Activated gamma-delta T cell (primary cell): ENCODE measurements at regions not wholly inside any gene's neighbourhood (a gene's known extent, or its start where the extent isn't known, plus 50 kb on each side); places are given as distances from the start of the nearest gene placed in this dataset.
"Not testable (repeated sequence)": the region's sequence is repeated elsewhere in the genome, so short reads cannot be mapped to it uniquely, and the experiment has no call there.

Source experiments
- DNase-seq: peaks from one replicate; lab custom pipeline; 2025; lab: John Stamatoyannopoulos, UW

DNA sequence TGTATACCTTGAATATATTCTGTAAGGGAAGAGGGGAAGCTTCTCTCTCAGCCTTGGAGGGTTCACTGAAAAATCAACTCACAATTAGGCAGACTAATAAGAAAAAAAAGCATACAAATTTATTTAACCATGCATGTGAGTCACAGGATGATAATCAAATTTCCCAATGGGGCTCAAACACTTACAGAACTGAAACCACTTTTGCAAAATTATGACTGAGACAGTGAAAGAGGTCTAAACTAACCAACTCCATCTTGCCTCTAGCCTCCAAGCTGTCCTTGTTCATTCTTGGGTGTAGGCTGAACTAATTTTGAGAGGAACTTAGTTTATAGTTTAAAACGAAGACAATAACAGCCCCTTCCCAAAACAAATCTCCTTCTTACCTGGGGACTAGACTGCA lies 618.3 kb upstream of the AUTS2 start:
- DNase-seq = no peak

DNA sequence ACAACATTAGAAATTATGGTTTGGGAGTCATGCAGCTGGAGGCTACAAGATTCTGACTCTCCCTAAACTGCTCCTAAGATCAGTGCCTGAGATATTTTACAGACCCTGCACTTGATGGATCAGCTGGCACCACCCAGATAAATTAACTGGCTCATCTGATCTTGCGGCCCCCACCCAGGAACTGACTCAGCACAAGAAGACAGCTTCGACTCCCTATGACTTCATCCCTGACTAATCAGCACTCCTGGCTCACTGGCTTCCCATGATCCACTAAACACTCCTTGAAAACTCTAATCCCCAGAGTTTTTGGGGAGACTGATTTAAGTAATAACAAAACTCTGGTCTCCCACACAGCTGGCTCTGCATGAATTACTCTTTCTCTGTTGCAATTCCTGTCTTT lies 617.8 kb upstream of the AUTS2 start:
- DNase-seq = not testable (repeated sequence)

DNA sequence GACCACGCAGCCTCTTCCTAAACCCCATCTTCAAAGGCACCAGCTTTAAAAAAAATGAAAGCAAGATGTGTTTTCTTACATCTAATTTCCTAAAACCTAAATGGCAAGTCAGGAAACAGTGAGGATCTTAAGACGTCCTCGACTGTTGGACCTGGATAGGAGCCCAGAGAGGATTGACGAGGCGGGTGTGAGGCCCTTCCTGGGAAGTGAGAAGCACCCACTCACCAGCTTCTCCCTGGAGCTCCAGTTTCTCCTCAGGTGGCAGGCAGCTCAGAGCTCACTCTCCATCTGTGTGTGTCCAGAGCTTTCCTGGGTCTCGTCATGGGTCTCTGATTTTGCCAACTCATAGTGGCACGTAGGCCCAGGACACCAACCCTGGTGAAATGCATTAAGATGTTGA lies 614.0 kb upstream of the AUTS2 start:
- DNase-seq = no peak

DNA sequence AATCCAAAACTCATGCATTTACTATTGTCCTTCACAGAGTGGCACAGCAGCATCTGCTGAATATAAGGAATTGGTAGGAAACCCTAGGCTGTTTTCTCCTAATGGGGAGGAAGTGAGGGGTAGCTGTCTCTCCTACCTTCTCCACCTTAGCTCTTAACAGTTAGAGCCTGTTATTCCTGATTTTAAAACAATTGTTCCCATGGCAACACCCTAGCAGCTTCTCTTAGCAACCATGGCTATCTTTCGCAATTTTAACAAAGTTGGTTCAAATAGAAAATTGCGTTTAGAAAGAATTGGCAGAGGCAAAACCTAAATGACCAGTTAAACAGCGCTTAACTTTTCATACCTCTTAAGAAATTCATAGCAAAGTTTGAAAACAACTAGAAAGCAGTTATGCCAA lies 603.4 kb upstream of the AUTS2 start:
- no peak for DNase-seq

DNA sequence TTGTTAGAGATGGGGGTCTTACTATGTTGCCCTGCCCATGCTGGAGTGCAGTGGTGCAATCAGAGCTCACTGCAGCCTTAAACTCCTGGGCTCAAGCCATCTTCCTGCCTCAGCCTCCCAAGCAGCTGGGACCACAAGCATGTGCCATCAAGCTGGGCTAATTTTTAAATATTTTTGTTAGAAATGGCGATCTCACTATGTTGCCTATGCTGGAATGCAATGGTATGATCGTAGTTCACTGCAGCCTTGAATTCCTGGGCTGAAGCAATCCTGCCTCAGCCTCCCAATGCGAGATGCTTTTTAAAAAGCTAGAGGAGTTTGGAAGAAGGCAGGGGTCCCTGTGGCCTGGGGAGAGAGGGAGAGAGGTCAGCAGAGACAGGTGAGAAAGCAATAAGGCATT lies 600.1 kb upstream of the AUTS2 start:
- DNase-seq = no peak

DNA sequence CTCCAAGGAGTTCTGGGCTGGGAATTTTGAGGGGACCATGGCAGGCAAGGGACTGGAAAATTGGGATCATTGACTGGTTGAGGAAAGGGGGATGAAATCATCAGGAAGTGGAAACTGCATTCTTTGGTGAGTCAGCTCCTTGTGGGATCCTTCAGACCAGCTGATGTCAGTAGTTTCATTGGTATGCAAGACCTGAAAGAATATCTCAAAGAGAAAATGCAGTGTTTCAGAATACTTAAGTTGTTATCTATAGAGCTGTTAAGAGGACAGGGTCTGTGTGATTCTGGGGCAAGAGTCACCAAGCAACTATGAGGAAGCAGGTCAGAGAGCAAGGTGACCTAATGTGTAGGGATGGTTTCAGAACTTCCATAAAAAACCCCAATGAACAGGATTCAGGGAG lies 595.9 kb upstream of the AUTS2 start:
- DNase-seq = no peak

DNA sequence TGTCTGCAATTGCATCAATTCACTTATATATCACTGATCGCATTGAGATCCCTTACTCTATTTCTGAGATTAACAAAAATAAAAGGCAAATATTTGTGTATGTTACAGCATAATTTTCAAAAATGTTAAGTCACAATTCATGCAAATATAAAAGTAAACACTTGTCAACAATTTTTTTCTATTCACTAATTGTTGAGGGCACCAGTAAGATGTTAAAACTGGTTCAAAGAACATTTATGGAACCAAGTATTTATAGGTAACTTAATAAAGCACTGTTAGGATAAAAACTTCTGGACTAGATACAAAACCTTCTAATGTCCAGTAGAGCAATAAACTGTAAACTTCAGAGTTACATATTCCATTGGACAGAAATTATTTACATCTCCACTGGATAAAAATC lies 586.1 kb upstream of the AUTS2 start:
- no peak for DNase-seq

DNA sequence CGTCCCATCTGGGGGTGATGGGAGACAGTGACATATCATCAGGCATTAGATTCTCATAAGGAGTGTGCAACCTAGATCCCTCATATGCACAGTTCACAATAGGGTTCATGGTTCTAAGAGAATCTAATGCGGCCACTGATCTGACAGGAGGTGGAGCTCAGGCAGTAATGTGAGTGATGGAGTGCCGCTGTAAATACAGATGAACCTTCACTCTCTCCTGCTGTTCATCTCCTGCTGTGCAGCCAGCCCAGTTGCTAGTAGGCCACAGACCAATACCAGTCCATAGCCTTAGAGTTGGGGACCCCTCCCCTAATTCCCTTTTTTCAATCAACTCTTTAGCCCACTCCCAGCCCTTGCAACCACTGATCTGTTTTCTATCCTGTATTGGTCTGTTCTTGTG lies 581.1 kb upstream of the AUTS2 start:
- DNase-seq = no peak

DNA sequence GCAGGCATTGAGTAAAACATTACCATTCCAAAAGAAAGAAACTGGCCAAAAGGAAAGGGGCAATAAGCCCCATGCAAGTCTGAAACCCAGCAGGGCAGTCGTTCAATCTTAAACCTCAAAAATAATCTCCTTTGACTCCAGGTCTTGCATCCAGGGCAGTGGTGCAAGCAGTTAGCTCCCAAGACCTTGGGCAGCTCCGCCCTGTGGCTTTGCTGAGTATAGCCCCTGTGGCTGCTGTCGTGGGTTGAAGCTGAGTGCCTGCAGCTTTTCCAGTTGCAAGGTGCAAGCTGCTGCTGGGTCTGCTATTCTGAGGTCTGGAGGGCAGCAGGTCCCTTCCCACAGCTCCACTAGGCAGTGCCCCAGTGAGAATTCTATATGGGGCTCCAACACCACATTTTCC lies 580.1 kb upstream of the AUTS2 start:
- no peak for DNase-seq

DNA sequence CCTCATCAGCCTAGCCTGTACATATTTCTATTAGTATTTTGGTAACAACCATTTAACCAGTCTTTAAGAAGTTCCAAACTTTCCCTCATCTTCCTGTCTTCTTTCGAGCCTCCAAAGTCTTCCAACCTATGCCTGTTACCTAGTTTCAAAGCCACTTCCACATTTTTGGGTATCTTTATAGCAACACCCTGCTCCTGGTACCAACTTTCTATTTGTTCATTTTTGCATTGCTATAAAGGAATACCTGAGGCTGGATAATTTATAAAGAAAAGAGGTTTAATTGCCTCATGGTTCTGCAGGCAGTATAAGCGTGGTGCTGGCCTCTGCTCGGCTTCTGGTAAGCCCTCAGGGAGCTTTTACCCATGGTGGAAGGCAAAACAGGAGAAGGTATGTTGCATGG lies 578.8 kb upstream of the AUTS2 start:
- DNase-seq = no peak

DNA sequence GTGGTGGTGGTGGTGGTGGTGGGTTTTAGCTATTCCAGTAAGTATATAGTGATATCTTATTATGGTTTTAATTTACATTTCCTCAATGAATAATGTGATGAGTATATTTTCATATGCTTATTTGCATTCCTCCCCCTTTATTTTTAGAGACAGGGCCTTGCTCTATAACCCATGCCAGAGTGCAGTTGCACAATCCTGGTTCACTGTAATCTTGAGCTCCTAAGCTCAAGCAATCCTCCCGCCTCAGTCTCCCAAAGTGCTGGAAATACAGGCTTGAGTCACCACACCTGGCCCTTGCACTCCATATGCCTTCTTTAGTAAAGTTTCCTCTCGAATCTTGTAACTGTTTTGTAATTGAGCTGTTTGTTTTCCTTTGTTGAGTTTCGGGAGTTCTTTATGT lies 577.7 kb upstream of the AUTS2 start:
- DNase-seq = no peak

DNA sequence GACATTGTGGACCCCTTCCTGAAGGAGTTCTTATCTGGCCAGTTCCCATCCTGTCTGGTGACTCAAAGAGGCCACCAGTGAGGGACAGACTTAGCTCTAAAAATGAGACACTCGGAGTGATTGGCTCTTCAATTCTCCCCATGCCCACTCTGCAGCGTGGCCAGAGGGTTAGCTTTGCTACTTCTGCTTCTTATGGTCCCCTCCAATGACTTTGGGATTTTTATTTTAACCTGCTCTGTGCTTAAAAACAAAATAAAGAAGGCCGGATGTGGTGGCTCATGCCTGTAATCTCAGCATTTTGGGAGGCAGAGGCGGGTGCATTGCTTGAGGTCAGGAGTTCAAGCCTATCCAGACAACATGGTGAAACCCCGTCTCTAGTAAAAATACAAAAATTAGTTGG lies 573.0 kb upstream of the AUTS2 start:
- DNase-seq = no peak

DNA sequence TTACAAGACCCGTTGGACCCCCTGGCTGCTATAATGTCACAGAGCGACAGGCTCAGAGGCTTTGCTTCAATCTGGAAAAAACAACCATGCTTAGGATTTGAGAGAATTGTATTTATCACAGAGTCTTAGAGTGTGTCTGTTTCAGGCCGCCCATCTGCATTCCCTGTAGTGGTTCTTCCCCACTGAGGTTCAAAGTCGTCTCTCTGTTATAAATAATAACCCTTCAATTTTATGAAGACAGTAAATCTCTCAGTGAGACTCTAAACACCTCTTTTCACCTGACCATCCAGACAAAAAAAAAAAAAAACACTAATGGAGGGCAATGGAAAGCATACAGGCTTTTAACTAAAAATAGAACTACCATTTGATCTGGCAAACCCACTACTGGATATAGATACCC lies 565.4 kb upstream of the AUTS2 start:
- no peak for DNase-seq

DNA sequence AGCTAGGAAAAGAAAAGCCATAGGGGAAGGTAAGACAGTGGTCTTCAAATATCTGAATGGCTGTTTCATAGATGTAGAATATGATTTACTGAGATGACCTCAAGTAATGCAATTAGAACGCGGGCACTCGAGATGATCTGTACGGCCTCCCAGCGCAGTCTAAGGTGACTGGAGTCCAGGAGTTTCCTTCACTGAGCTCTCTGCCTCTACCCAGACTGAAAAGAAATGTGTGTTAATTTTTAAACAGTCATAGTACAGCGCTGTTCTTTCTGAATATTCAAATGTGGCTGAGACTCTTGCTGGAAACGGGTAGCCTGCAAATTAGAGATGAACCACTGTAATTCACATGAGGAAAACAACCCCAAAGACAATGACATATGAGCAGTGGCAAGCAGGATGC lies 562.4 kb upstream of the AUTS2 start:
- no peak for DNase-seq

DNA sequence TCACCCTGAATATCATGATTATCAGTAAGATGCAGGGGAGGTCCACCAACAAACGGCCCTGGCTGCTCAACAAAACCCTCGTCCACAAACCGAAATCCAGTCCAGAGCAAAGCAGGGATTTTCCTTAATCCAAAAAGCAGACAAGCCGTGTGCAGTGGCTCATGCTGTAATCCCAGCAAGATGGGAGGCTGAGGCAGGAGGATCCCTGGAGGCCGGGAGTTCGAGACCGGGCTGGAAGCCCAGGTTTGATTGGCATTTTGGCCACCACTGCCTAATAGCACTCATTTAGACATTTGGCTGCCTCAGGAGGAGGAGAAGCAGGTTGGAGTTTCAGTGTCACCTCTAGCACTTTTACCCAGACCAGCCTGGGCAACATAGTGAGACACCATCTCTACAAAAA lies 562.0 kb upstream of the AUTS2 start:
- no peak for DNase-seq

DNA sequence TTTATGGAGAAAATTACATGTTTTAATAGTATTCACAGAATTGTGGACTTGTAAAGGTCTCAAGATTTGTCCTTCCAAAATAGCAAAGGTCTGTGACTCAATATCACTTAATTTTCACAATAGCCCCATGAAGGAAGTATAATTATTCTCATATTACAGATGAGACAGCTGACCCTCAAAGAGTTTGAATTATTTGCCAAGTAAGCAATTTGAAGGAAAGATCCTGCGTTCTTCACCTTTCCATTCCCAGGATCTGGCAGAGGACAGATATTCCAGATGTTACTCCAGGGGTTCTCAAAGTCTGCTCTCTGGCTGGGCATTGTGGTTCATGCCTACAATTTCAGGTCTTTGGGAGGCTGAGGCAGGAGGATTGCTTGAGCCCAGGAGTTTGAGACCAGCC lies 559.4 kb upstream of the AUTS2 start:
- no peak for DNase-seq

DNA sequence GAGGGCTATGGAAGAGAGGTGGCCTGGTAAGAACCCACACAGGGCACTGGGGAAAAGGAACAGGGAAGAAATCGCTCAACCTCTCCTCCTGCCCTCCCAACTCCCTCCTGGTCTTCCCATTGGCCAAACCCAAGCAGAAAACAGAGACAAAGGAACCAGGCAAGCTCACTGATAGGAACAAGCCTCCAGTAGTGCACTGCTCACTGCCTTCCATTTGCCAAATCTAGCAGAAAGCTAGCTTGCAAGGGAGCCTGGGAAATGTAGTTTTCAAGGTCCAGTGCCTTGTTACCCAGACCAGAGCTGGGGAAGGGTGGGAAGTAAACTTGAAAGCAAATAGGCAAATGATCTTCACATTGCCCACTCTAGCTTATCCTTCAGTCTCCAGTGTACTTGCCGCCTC lies 556.1 kb upstream of the AUTS2 start:
- no peak for DNase-seq

DNA sequence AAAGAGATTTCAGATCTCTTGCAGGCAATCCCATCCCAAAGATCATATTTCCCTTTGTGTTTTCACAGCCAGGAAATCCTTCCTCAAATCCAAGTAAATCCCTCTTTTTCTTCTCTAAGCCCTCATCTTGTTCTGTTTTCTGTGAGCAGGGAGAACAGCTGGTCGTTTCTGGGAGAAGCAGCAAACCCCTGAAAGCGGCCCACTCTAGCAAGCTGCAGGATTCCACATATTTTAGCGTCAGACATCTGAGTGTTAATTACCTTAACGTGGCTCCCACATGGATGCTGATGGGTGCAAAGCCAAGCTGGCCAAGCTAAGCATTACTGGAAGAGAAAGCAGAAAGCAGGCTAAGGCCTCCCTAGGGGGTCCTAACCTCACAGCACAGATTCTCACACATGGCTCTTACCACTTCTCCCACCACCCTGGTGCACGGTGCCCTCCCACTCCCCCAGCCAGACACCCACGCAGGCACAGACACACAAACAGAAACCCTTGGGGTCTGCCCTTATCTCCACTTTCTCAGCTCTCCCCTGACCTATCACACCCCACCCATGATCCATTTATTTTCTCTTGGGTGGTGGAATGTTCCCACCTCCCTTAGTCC lies 551.0 kb upstream of the AUTS2 start:
- DNase-seq = no peak

DNA sequence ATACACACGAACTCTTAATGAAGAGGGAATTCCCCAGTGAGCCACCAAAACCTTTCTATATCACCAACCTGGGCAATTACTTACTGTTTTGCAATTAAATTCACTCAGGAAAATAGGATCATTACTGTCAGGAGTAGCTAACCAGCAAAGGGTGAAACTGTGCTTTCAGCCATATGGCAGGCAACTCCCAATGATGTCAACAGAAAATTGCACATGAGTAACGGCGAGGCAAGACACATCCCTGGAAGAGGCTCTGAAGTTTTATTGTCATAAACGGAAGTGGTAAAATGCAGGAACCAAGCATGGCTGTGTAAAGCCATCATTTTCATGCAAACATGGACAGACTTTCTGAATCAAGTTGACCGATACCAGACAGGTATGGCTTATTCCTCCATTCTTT lies 548.9 kb upstream of the AUTS2 start:
- DNase-seq = no peak

DNA sequence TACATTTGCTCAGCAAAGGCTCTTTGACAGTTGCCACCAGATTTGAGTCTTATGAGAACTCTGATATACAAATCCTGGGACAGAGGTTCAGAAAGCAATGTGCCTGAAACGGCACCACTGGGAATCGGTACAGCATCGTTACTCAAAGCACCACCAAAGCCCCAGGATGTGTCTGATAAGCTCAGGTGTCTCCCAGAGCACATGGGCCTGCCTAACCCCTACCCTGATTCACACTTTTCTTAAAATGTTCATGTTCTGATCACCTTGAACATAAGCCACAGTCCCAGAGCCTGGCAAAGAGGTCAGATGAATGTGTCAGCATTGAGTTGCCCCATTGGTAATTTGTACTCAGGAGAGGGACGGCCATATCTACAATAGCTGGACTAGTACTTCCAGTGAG lies 545.8 kb upstream of the AUTS2 start:
- DNase-seq = no peak

DNA sequence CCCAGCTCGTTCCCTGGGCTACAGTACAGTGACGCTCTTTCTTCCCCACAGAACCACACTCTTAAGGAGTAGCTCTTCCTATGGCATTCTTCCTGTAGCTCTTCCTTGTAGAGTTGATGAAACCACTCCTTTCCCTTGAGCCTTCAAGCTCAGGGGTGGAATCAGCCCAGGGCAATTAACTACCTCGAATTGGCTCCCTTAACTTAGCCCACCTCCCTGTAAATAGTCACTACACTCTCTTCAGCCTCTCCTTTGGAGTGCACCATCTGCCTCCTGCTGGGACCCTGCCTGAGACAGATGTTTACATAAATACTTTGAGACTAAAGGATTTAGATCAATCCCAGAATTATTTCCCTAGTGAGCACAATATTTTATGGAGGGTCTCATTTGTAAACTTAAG lies 537.8 kb upstream of the AUTS2 start:
- no peak for DNase-seq

DNA sequence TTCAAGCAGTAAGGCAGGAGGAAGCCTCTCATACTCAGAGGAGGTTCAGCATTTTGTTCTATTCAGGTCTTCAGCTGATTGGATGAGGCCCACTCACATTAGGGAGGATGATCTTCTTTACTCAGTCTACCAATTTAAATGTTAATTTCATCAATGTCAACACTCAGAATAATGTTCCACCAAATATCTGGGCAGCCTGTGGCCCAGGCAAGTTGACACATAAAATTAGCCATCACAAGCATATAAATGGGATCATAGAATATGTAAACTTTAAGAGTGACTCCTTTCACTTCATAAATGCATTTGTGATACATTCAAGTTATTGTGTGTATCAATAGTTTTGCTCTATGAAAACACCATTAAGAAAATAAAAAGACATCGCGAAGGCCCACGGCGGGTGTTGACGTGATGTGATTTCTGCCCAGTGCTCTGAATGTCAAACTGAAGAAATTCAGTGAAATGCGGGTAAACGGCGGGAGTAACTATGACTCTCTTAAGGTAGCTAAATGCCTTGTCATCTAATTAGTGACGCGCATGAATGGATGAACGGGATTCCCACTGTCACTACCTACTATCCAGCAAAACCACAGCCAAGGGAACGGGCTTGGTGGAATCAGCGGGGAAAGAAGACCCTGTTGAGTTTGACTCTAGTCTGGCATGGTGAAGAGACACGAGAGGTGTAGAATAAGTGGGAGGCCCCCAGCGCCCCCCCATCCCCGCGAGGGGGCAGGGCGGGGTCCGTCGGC lies 536.1 kb upstream of the AUTS2 start:
- DNase-seq = no peak

DNA sequence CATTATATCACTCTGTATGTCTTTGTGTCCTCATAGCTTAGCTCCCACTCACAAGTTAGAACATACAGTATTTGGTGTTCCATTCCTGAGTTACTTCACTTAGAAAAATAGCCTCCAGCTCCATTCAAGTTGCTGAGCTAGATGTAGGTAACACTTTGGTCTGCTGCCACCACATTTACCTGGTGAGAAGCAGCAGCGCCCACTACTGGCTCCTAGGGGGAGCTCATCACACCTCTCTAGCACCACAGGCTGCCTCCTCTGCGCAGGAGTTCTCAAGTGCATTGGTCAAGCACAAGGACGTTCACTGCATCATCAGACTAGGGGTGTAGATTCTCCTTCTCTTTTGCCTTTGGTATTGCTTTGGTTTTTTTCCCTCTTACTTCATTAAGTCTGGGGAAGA lies 530.9 kb upstream of the AUTS2 start:
- DNase-seq = no peak

DNA sequence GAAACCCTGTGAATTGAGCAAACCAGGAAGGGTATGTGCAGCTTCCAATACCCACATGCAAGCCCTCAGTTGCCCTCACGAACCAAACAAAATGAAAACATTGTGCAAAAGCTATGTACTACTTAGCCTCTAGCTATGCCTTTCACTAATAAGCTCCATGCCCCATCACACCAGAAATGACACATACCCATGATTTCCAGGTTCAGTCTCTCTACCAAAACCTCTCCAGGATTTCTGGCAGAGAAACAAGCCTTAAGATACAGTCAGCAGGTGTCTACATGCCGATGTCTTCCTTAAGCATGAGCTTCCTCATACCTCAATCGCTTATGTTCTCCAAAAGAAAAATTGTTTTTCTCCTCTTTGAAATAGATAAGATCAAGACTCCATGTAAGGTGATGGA lies 527.8 kb upstream of the AUTS2 start:
- no peak for DNase-seq
